Fibroblast of lung (primary cell): ENCODE measurements at regions not wholly inside any gene's neighbourhood (a gene's known extent, or its start where the extent isn't known, plus 50 kb on each side); places are given as distances from the start of the nearest gene placed in this dataset.

Experiments used
- DNase-seq, 2 donors: peaks; one replicate each; pipeline versions ENCODE4 v3.0.0 to v3.0.0-alpha.2; 2010; ENCODE audit warnings: low read depth in 2 of 2
- H2AFZ ChIP-seq: 2 replicates; pipeline ENCODE4 v1.5.1; 2012; ENCODE audit warnings: low read length, control low read depth, inconsistent platforms
- H3K27ac ChIP-seq: 2 replicates; pipeline ENCODE4 v1.5.1; 2011; ENCODE audit warnings: low read length, control low read depth; ENCODE audit not compliant: insufficient read depth
- H3K27me3 ChIP-seq: 2 replicates; pipeline ENCODE4 v1.5.1; 2011; ENCODE audit warnings: mild to moderate bottlenecking, low read length; ENCODE audit not compliant: control insufficient read depth, insufficient read depth
- H3K36me3 ChIP-seq: 2 replicates; pipeline ENCODE4 v1.5.1; 2011; ENCODE audit warnings: low read length; ENCODE audit not compliant: control insufficient read depth, insufficient read depth
- H3K4me1 ChIP-seq: 2 replicates; pipeline ENCODE4 v1.5.1; 2011; ENCODE audit warnings: low read length; ENCODE audit not compliant: control insufficient read depth, insufficient read depth; ENCODE audit errors: extremely low read depth
- H3K4me2 ChIP-seq: 2 replicates; pipeline ENCODE4 v1.5.1; 2011; ENCODE audit warnings: low read length, control low read depth; ENCODE audit not compliant: insufficient read depth; ENCODE audit errors: extremely low read depth
- H3K4me3 ChIP-seq, 4 experiments: fragments of 200-600 bp in 1 of 4; sonication (generic) in 1 of 4; replicated peaks in 1 of 4; 2 replicates each; pipeline ENCODE4 v1.5.1; 2011 to 2016; ENCODE audit warnings: low read length in 4 of 4, low read depth in 3 of 4, mild to moderate bottlenecking in 3 of 4, control low read depth in 2 of 4, inconsistent platforms in 1 of 4, mixed read lengths in 1 of 4; ENCODE audit not compliant: insufficient read depth in 1 of 4; ENCODE audit errors: control extremely low read depth in 1 of 4
- H3K79me2 ChIP-seq: 2 replicates; pipeline ENCODE4 v1.5.1; 2012; ENCODE audit warnings: mild to moderate bottlenecking, low read length, inconsistent platforms; ENCODE audit not compliant: control insufficient read depth, insufficient read depth
- H3K9ac ChIP-seq: 2 replicates; pipeline ENCODE4 v1.5.1; 2011; ENCODE audit warnings: mild to moderate bottlenecking, low read length, control low read depth; ENCODE audit not compliant: insufficient read depth
- H3K9me3 ChIP-seq: 2 replicates; pipeline ENCODE4 v1.5.1; 2012; ENCODE audit warnings: low read depth, low read length; ENCODE audit not compliant: control insufficient read depth, insufficient read depth
- H4K20me1 ChIP-seq: 2 replicates; pipeline ENCODE4 v1.5.1; 2011; ENCODE audit warnings: low read length; ENCODE audit not compliant: control insufficient read depth, insufficient read depth; ENCODE audit errors: extremely low read depth
- EZH2 ChIP-seq: IDR thresholded peaks from 2 replicates; pipeline ENCODE4 v1.5.1; 2012; ENCODE audit warnings: low read length, control low read depth, mild to moderate bottlenecking; ENCODE audit errors: missing control alignments
- TF ChIP-seq, protein P1 (sequence below), 2 donors: IDR thresholded peaks in 1 of 2; conservative IDR thresholded peaks in 1 of 2; 1 replicate in 1 of 2; 2 replicates in 1 of 2; pipeline ENCODE4 v1.5.1; 2011 to 2012; ENCODE audit warnings: low read length in 2 of 2, control low read depth in 1 of 2, inconsistent platforms in 1 of 2, low read depth in 1 of 2, mild to moderate bottlenecking in 1 of 2

DNA sequence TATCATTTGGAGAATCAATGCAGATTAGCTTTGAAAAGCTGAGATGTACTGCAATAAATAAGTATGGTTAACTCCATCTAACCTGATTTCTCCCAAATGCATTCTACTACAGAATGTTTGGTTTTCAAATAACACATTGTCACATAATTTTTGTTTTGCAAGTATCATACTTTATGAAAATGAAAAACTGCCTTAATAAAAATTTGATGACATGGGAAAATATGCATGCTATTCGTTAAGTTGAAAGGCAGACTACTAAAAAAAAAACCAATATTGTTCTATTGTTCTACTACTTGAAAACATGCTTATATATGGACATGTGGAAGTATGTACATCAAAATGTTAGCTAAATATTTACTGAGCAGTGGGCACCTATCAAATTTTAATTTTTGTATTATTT lies 668.9 kb downstream of the HTR1A start:
- Histone ChIP-seq H3K27ac (no peak overlapping the region), H3K36me3 (no peaks in the 10 kb centered on the region), H3K9ac (no peak overlapping the region), H3K4me3 (no peak overlapping the region), H3K79me2 (no peaks in the 10 kb centered on the region), H2AFZ (no peak overlapping the region), H3K4me2 (no peak overlapping the region), H3K27me3 (no peaks in the 10 kb centered on the region), H3K4me1 (no peaks in the 10 kb centered on the region), H3K9me3 (no peaks in the 10 kb centered on the region), H4K20me1 (no peaks in the 10 kb centered on the region)
- TF ChIP-seq, protein P1, sequence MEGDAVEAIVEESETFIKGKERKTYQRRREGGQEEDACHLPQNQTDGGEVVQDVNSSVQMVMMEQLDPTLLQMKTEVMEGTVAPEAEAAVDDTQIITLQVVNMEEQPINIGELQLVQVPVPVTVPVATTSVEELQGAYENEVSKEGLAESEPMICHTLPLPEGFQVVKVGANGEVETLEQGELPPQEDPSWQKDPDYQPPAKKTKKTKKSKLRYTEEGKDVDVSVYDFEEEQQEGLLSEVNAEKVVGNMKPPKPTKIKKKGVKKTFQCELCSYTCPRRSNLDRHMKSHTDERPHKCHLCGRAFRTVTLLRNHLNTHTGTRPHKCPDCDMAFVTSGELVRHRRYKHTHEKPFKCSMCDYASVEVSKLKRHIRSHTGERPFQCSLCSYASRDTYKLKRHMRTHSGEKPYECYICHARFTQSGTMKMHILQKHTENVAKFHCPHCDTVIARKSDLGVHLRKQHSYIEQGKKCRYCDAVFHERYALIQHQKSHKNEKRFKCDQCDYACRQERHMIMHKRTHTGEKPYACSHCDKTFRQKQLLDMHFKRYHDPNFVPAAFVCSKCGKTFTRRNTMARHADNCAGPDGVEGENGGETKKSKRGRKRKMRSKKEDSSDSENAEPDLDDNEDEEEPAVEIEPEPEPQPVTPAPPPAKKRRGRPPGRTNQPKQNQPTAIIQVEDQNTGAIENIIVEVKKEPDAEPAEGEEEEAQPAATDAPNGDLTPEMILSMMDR (conservative IDR thresholded peaks at IDR 0.05 in 1 of 2, IDR thresholded peaks at IDR 0.05 in 1 of 2; ENCODE audit: low read depth in 1 of 2, low read length in 2 of 2): no peak
- no peak for TF ChIP-seq EZH2
- DNase-seq: no peak

DNA sequence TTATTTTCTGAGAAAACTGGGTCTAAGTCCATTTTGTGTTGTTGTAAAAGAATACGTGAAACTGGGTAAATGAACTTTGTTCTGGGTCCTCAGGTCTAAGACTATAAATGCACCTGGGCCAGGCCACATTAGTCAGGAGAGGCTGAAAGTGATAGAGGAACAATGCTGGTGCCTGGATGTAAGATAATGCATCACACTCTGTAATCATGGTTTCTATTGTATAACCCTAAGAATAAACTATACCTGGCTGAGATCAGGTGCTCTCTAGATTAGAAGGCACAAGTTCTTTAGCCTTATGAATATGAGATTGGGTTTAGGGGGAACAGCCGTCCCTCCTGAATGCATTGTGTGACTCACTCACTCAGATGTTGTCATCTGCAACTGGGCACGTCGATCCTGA lies 675.5 kb downstream of the HTR1A start:
- no peaks in the 10 kb centered on the region for H3K27me3 ChIP-seq
- H3K79me2 ChIP-seq: no peaks in the 10 kb centered on the region
- TF ChIP-seq, protein P1 (conservative IDR thresholded peaks at IDR 0.05 in 1 of 2, IDR thresholded peaks at IDR 0.05 in 1 of 2; ENCODE audit: low read depth in 1 of 2, low read length in 2 of 2): no peak
- no peak for TF ChIP-seq EZH2
- no peaks in the 10 kb centered on the region for H3K4me1 ChIP-seq
- no peaks in the 10 kb centered on the region for H4K20me1 ChIP-seq
- H3K4me2 ChIP-seq: no peak overlapping the region
- H3K9ac ChIP-seq: no peak overlapping the region
- DNase-seq: no peak
- no peak overlapping the region for H2AFZ ChIP-seq
- H3K9me3 ChIP-seq: no peaks in the 10 kb centered on the region
- H3K36me3 ChIP-seq: no peaks in the 10 kb centered on the region
- H3K4me3 ChIP-seq: no peak overlapping the region
- H3K27ac ChIP-seq: no peak overlapping the region

DNA sequence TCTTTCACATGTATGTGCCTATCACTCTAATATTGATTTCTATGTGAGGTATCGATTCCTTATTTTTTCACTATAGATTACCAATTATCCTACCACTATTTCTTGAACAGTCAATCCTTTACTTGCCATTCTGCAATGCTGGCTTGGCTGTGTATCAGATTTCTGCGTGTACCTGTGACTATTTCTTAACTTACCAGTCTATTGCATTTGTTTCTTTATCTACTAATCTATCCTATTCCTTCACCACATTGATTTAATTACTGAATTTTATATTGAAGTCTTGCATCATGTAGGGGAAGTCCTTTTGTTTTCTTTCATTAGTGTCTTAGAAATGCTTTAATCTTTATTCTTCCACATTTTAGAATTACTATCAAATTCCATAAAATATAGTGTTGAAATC lies 684.8 kb downstream of the LRRC70 start:
- peak in 1 of 2 donors; percentile 76 for DNase-seq
- Histone ChIP-seq H3K4me2 (no peak overlapping the region), H3K9me3 (no peaks in the 10 kb centered on the region), H2AFZ (no peak overlapping the region), H3K9ac (no peak overlapping the region), H3K27ac (no peak overlapping the region), H3K79me2 (no peaks in the 10 kb centered on the region), H3K27me3 (no peaks in the 10 kb centered on the region), H4K20me1 (no peaks in the 10 kb centered on the region), H3K36me3 (no peaks in the 10 kb centered on the region), H3K4me1 (no peaks in the 10 kb centered on the region), H3K4me3 (no peak overlapping the region)
- TF ChIP-seq, protein P1 (conservative IDR thresholded peaks at IDR 0.05 in 1 of 2, IDR thresholded peaks at IDR 0.05 in 1 of 2; ENCODE audit: low read depth in 1 of 2, low read length in 2 of 2): no peak
- no peak for TF ChIP-seq EZH2
